Endothelial cell (in vitro differentiated cells): ENCODE measurements at regions not wholly inside any gene's neighbourhood (a gene's known extent, or its start where the extent isn't known, plus 50 kb on each side); places are given as distances from the start of the nearest gene placed in this dataset.

Experiments
- DNase-seq: peaks from one replicate; pipeline ENCODE4 v3.0.0; 2021; ENCODE audit warnings: low spot score
- H3K27ac Mint-ChIP-seq: one replicate; pipeline ENCODE4 v1.8.0; 2021; ENCODE audit warnings: mixed read lengths, inconsistent platforms; ENCODE audit not compliant: unreplicated experiment
- H3K27me3 Mint-ChIP-seq: one replicate; pipeline ENCODE4 v1.8.0; 2021; ENCODE audit warnings: mild to moderate bottlenecking, moderate library complexity, mixed read lengths, inconsistent platforms; ENCODE audit not compliant: unreplicated experiment
- H3K36me3 Mint-ChIP-seq: one replicate; pipeline ENCODE4 v1.8.0; 2021; ENCODE audit warnings: mild to moderate bottlenecking, low read depth, mixed read lengths, inconsistent platforms; ENCODE audit not compliant: unreplicated experiment
- H3K4me1 Mint-ChIP-seq: one replicate; pipeline ENCODE4 v1.8.0; 2021; ENCODE audit warnings: mild to moderate bottlenecking, mixed read lengths, inconsistent platforms; ENCODE audit not compliant: unreplicated experiment
- H3K4me3 Mint-ChIP-seq: one replicate; pipeline ENCODE4 v1.8.0; 2021; ENCODE audit warnings: mild to moderate bottlenecking, mixed read lengths, inconsistent platforms; ENCODE audit not compliant: unreplicated experiment
- H3K9me3 Mint-ChIP-seq: one replicate; pipeline ENCODE4 v1.8.0; 2021; ENCODE audit warnings: mixed read lengths, inconsistent platforms; ENCODE audit not compliant: unreplicated experiment
- TF ChIP-seq, protein P1 (sequence below): fragments of 200-600 bp; sonication (generic); IDR thresholded peaks from one replicate; pipeline ENCODE4 v1.5.0; 2021; ENCODE audit warnings: antibody characterized with exemption; ENCODE audit not compliant: unreplicated experiment

DNA sequence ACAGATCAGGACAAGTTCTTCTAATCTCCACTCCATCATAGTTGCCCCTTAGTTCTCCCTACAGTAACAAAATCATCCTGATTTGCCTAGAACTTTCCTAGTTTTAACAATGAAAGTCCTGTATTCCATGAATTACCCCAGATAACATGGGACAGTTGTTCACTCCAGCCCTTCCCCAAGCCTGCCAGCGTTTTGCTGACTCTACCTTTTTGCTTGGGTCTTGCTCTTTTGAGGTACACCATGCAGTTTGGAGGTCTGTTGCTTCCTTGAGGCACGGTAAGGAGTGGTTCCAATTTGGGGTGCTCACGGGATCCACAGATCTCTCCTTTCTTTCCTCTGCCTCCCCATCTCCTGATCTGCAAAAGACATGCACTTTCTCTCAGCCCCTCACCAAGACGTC is 61.6 kb upstream of the DYRK2 start:
- Mint-ChIP-seq H3K9me3 (no peaks in the 10 kb centered on the region), H3K4me3 (no peak overlapping the region), H3K27me3 (no peaks in the 10 kb centered on the region), H3K27ac (no peak overlapping the region), H3K36me3 (no peaks in the 10 kb centered on the region), H3K4me1 (peaks cover 7% of the 10 kb centered on the region)
- DNase-seq: no peak
- TF ChIP-seq, protein P1, sequence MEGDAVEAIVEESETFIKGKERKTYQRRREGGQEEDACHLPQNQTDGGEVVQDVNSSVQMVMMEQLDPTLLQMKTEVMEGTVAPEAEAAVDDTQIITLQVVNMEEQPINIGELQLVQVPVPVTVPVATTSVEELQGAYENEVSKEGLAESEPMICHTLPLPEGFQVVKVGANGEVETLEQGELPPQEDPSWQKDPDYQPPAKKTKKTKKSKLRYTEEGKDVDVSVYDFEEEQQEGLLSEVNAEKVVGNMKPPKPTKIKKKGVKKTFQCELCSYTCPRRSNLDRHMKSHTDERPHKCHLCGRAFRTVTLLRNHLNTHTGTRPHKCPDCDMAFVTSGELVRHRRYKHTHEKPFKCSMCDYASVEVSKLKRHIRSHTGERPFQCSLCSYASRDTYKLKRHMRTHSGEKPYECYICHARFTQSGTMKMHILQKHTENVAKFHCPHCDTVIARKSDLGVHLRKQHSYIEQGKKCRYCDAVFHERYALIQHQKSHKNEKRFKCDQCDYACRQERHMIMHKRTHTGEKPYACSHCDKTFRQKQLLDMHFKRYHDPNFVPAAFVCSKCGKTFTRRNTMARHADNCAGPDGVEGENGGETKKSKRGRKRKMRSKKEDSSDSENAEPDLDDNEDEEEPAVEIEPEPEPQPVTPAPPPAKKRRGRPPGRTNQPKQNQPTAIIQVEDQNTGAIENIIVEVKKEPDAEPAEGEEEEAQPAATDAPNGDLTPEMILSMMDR: no peak

DNA sequence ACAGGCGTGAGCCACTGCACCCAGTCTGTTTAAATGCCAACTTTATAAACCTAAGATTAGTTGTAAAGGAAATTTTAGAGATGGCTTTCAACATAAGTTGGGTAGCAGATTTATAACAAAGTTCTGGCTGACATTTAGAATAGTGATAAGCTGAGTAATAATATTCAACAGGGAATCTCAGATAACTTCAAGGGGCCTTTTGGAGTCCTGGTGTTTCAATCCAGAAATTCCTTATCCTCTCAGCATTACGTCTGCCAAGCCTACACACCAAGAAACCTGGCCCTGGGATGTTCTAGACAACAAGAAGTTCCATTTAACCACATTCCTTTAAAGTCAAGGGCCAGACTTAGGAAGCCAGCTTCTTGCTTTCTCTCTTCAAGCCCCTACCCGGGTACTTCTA is 59.5 kb upstream of the DYRK2 start:
- peaks cover 7% of the 10 kb centered on the region for H3K4me1 Mint-ChIP-seq
- no peaks in the 10 kb centered on the region for H3K36me3 Mint-ChIP-seq
- H3K27me3 Mint-ChIP-seq: no peaks in the 10 kb centered on the region
- H3K4me3 Mint-ChIP-seq: no peak overlapping the region
- no peak for DNase-seq
- no peak overlapping the region for H3K27ac Mint-ChIP-seq
- H3K9me3 Mint-ChIP-seq: no peaks in the 10 kb centered on the region
- TF ChIP-seq, protein P1: no peak

DNA sequence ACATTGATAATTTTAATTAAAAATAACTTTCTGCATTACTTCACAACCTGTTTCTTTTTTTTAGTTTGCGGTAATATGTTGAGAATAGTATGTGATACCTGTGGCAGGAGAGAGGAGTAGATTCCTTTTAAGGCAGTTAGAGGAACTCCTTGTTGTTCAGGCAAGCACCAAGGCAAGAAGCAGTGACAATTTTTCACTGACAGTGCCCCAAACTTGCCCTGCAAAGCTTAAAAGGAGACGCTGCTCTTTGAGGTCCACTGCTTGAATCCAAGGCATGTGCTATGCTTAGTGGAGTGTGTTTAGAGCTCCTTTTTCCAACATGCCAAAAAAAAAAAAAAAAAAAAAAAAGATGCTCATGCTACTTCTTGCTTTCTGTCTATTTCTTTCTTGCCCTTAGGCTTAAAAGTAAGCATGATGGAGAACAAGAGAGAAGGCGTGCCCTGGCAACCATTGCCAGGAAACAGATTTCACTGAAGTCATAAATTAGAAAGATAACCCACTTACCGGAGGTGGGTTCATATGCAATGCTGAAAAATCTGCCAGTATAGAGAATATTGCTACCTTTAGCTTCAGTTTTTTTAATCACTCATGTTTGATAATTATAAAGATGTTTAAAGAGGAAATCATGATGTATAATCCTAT is 58.3 kb upstream of the DYRK2 start:
- no peak for DNase-seq
- Mint-ChIP-seq H3K27ac (no peak overlapping the region), H3K4me3 (no peak overlapping the region), H3K36me3 (no peaks in the 10 kb centered on the region), H3K4me1 (peaks cover 7% of the 10 kb centered on the region), H3K9me3 (no peaks in the 10 kb centered on the region), H3K27me3 (no peaks in the 10 kb centered on the region)
- TF ChIP-seq, protein P1: no peak

DNA sequence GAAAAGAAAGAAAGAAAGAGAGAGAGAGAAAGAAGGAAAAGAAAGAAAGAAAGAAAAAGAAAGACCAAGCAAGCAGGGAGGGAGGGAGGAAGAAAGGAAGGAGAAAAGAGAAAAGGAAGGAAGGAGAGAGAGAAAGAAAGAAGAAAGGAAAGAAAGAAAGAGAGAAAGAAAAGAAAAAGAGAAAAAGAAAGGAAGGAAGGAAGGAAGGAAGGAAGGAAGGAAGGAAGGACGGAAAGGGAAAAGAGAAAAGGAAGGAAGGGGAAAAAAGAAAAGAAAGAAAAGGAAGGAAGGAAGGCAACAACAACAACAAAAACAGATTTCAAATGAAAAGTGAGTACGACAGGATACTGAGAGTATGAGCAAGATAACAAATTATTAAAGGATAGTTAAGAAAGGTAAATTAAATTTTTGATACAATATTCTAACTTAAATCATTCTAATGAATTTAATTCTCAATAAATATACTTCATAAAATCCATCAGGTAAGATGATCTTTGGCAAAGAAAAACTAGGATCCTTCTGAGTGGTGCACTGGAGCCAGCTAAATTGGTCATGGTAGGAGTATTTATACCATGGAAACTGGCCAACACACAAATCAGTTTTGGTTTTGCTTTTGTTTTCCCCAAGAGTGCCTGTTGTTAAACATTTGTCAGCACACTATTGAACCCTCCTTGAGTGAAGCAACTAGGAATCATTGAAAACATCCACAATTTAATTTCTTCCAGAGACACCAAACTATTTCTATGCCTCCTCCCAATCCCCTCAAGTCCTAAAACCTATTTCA is 56.1 kb upstream of the DYRK2 start:
- TF ChIP-seq, protein P1: no peak
- Mint-ChIP-seq H3K9me3 (no peaks in the 10 kb centered on the region), H3K27me3 (no peaks in the 10 kb centered on the region), H3K27ac (no peak overlapping the region), H3K4me1 (peaks cover under 1% of the 10 kb centered on the region), H3K36me3 (no peaks in the 10 kb centered on the region), H3K4me3 (no peak overlapping the region)
- no peak for DNase-seq

DNA sequence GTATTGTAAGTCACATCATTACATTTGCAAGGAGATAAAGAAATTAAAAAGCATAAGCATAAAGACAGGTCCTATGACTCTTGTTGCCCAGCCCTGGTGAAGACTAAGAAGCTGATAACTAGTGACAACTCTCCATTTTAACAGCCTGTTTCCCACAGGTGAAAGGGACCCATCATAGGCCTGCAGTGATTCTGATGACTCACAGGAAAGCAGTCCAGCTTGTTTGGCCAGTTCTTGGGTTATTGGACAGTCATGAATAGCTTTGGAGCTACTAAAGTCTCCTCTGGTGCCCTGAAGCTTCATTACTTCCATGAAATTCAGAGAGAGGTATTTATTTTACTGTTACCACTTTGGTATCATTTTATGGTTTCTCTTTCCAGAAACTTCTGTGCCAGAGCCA is 55.5 kb upstream of the DYRK2 start:
- H3K36me3 Mint-ChIP-seq: no peaks in the 10 kb centered on the region
- TF ChIP-seq, protein P1: no peak
- no peaks in the 10 kb centered on the region for H3K27me3 Mint-ChIP-seq
- no peaks in the 10 kb centered on the region for H3K9me3 Mint-ChIP-seq
- H3K27ac Mint-ChIP-seq: no peak overlapping the region
- H3K4me3 Mint-ChIP-seq: no peak overlapping the region
- no peaks in the 10 kb centered on the region for H3K4me1 Mint-ChIP-seq
- DNase-seq: no peak
